Activated naive CD4-positive, alpha-beta T cell treated with anti-CD3 and anti-CD28 coated beads for 36 hours (primary cell): ENCODE measurements at regions not wholly inside any gene's neighbourhood (a gene's known extent, or its start where the extent isn't known, plus 50 kb on each side); places are given as distances from the start of the nearest gene placed in this dataset.

Experiments
- CTCF ChIA-PET: fragments of 350-600 bp; sonication (Branson Sonifier 250); formaldehyde crosslinking; loops from one replicate; lab custom pipeline; 2021; ENCODE audit warnings: antibody characterized with exemption; lab: Charles Lee
- DNase-seq: peaks from one replicate; pipeline ENCODE4 v3.0.0-alpha.2; 2020
- H3K27ac Mint-ChIP-seq: one replicate; pipeline ENCODE4 v1.8.0; 2021; ENCODE audit warnings: mild to moderate bottlenecking, mixed read lengths
- H3K27me3 Mint-ChIP-seq: one replicate; pipeline ENCODE4 v1.8.0; 2021; ENCODE audit warnings: low read depth, mixed read lengths
- H3K36me3 Mint-ChIP-seq: one replicate; pipeline ENCODE4 v1.8.0; 2021; ENCODE audit warnings: low read depth, mixed read lengths
- H3K4me1 Mint-ChIP-seq: one replicate; pipeline ENCODE4 v1.8.0; 2021; ENCODE audit warnings: low read depth, mixed read lengths
- H3K4me3 Mint-ChIP-seq: one replicate; pipeline ENCODE4 v1.8.0; 2021; ENCODE audit warnings: mild to moderate bottlenecking, moderate library complexity, mixed read lengths
- H3K9me3 Mint-ChIP-seq: one replicate; pipeline ENCODE4 v1.8.0; 2021; ENCODE audit warnings: mixed read lengths
- intact Hi-C: fragments of 100-400 bp; cut with micrococcal nuclease; formaldehyde crosslinking; loops from one replicate; pipeline ENCODE4 v1.15.1; 2023

GRCh38 chr6:66788579-66788978 is 1081.6 kb upstream of the EYS start:
- CTCF ChIA-PET = no interaction called here

GRCh38 chr6:66772800-66773199 is 1065.8 kb upstream of the EYS start:
- Mint-ChIP-seq H3K27me3 (no peaks in the 10 kb centered on the region), H3K36me3 (no peaks in the 10 kb centered on the region), H3K4me3 (no peak overlapping the region), H3K27ac (no peak overlapping the region), H3K9me3 (peaks cover 10% of the 10 kb centered on the region), H3K4me1 (no peaks in the 10 kb centered on the region)
- CTCF ChIA-PET = no interaction called here
- DNase-seq = no peak
- intact Hi-C loops = no loop called here

More at GRCh38 chr6:66788579-66788978, 1081.6 kb upstream of the EYS start:
- intact Hi-C loops = no loop called here
- DNase-seq = no peak
- Mint-ChIP-seq H3K4me1 (no peaks in the 10 kb centered on the region), H3K4me3 (no peak overlapping the region), H3K9me3 (peaks cover 2% of the 10 kb centered on the region), H3K27ac (no peak overlapping the region), H3K27me3 (no peaks in the 10 kb centered on the region), H3K36me3 (no peaks in the 10 kb centered on the region)

- Mint-ChIP-seq H3K4me1 (no peaks in the 10 kb centered on the region), H3K27me3 (no peaks in the 10 kb centered on the region), H3K36me3 (no peaks in the 10 kb centered on the region), H3K27ac (no peak overlapping the region), H3K4me3 (no peak overlapping the region), H3K9me3 (peaks cover 9% of the 10 kb centered on the region)
- intact Hi-C loops = no loop called here
- DNase-seq = no peak
- CTCF ChIA-PET = no interaction called here
Measured at GRCh38 chr6:66771626-66772025, 1064.6 kb upstream of the EYS start.

GRCh38 chr6:66751630-66752029 is 1044.6 kb upstream of the EYS start:
- no peak overlapping the region for H3K4me3 Mint-ChIP-seq
- no peaks in the 10 kb centered on the region for H3K36me3 Mint-ChIP-seq
- H3K9me3 Mint-ChIP-seq = peaks cover 5% of the 10 kb centered on the region

GRCh38 chr6:66740346-66740745 is 1033.3 kb upstream of the EYS start:
- Mint-ChIP-seq H3K4me3 (no peak overlapping the region), H3K27me3 (no peaks in the 10 kb centered on the region), H3K4me1 (no peaks in the 10 kb centered on the region), H3K36me3 (no peaks in the 10 kb centered on the region), H3K9me3 (peaks cover 3% of the 10 kb centered on the region), H3K27ac (no peak overlapping the region)
- DNase-seq = no peak
- intact Hi-C loops = no loop called here
- CTCF ChIA-PET = no interaction called here

More at GRCh38 chr6:66751630-66752029, 1044.6 kb upstream of the EYS start:
- no peak overlapping the region for H3K27ac Mint-ChIP-seq
- intact Hi-C loops = no loop called here
- H3K27me3 Mint-ChIP-seq = no peaks in the 10 kb centered on the region
- CTCF ChIA-PET = no interaction called here
- no peak for DNase-seq
- H3K4me1 Mint-ChIP-seq = no peaks in the 10 kb centered on the region

GRCh38 chr6:66735106-66735890 is 1028.3 kb upstream of the EYS start:
- Mint-ChIP-seq H3K9me3 (peaks cover 7% of the 10 kb centered on the region), H3K27ac (no peak overlapping the region), H3K4me1 (no peaks in the 10 kb centered on the region), H3K27me3 (no peaks in the 10 kb centered on the region), H3K36me3 (no peaks in the 10 kb centered on the region), H3K4me3 (no peak overlapping the region)
- DNase-seq = no peak
- CTCF ChIA-PET = no interaction called here
- intact Hi-C loops = no loop called here

GRCh38 chr6:66731310-66731709 is 1024.3 kb upstream of the EYS start:
- peaks cover 7% of the 10 kb centered on the region for H3K9me3 Mint-ChIP-seq
- H3K27me3 Mint-ChIP-seq = no peaks in the 10 kb centered on the region
- intact Hi-C loops = no loop called here
- CTCF ChIA-PET = no interaction called here
- no peaks in the 10 kb centered on the region for H3K36me3 Mint-ChIP-seq
- H3K27ac Mint-ChIP-seq = no peak overlapping the region
- no peaks in the 10 kb centered on the region for H3K4me1 Mint-ChIP-seq
- no peak overlapping the region for H3K4me3 Mint-ChIP-seq
- no peak for DNase-seq

- Mint-ChIP-seq H3K9me3 (peaks cover 6% of the 10 kb centered on the region), H3K4me1 (no peaks in the 10 kb centered on the region), H3K4me3 (no peak overlapping the region), H3K27me3 (no peaks in the 10 kb centered on the region), H3K27ac (no peak overlapping the region), H3K36me3 (no peaks in the 10 kb centered on the region)
- intact Hi-C loops = no loop called here
- CTCF ChIA-PET = no interaction called here
- no peak for DNase-seq
Measured at GRCh38 chr6:66725670-66726069, 1018.6 kb upstream of the EYS start.

- H3K27me3 Mint-ChIP-seq = no peaks in the 10 kb centered on the region
- H3K9me3 Mint-ChIP-seq = peaks cover 1% of the 10 kb centered on the region
- no peak for DNase-seq
- CTCF ChIA-PET = no interaction called here
- no peak overlapping the region for H3K27ac Mint-ChIP-seq
- H3K36me3 Mint-ChIP-seq = no peaks in the 10 kb centered on the region
- H3K4me3 Mint-ChIP-seq = no peak overlapping the region
- intact Hi-C loops = no loop called here
- no peaks in the 10 kb centered on the region for H3K4me1 Mint-ChIP-seq
Measured at GRCh38 chr6:66717801-66718200, 1010.8 kb upstream of the EYS start.

GRCh38 chr6:66699385-66699784 is 992.4 kb upstream of the EYS start:
- CTCF ChIA-PET = no interaction called here
- H3K9me3 Mint-ChIP-seq = peaks cover 4% of the 10 kb centered on the region
- no peaks in the 10 kb centered on the region for H3K4me1 Mint-ChIP-seq
- intact Hi-C loops = no loop called here
- no peak overlapping the region for H3K4me3 Mint-ChIP-seq
- no peaks in the 10 kb centered on the region for H3K36me3 Mint-ChIP-seq
- no peak overlapping the region for H3K27ac Mint-ChIP-seq
- no peak for DNase-seq
- no peaks in the 10 kb centered on the region for H3K27me3 Mint-ChIP-seq

- Mint-ChIP-seq H3K27me3 (no peaks in the 10 kb centered on the region), H3K4me3 (no peak overlapping the region), H3K4me1 (no peaks in the 10 kb centered on the region), H3K27ac (no peak overlapping the region), H3K9me3 (peaks cover 4% of the 10 kb centered on the region), H3K36me3 (no peaks in the 10 kb centered on the region)
- no peak for DNase-seq
- CTCF ChIA-PET = interaction anchor here (0.5 kb wide), 1 partner anchor 1948 kb away, joined by 3 read pairs; no protein-coding TSS in a partner anchor
- intact Hi-C loops = no loop called here
Measured at GRCh38 chr6:66689608-66690007, 982.6 kb upstream of the EYS start.

- CTCF ChIA-PET = interaction anchor here (0.6 to 1.3 kb wide), 2 partner anchors 12 to 17 kb away, joined by 3 read pairs; no protein-coding TSS in a partner anchor
- Mint-ChIP-seq H3K27me3 (no peaks in the 10 kb centered on the region), H3K4me1 (no peaks in the 10 kb centered on the region), H3K36me3 (no peaks in the 10 kb centered on the region), H3K9me3 (peaks cover 2% of the 10 kb centered on the region), H3K27ac (no peak overlapping the region), H3K4me3 (no peak overlapping the region)
- intact Hi-C loops = no loop called here
- DNase-seq = no peak
Measured at GRCh38 chr6:66687611-66688140, 980.6 kb upstream of the EYS start.

- Mint-ChIP-seq H3K9me3 (peaks cover 2% of the 10 kb centered on the region), H3K4me1 (no peaks in the 10 kb centered on the region), H3K36me3 (no peaks in the 10 kb centered on the region), H3K27me3 (no peaks in the 10 kb centered on the region), H3K4me3 (no peak overlapping the region), H3K27ac (no peak overlapping the region)
- no peak for DNase-seq
- CTCF ChIA-PET = interaction anchor here (1.3 kb wide), 1 partner anchor 13 kb away, joined by 3 read pairs; no protein-coding TSS in a partner anchor
- intact Hi-C loops = no loop called here
Measured at GRCh38 chr6:66675906-66676305, 968.9 kb upstream of the EYS start.
